ENCODE measurements at regions not wholly inside any gene's neighbourhood (a gene's known extent, or its start where the extent isn't known, plus 50 kb on each side); places are given as distances from the start of the nearest gene placed in this dataset.
"Not testable (repeated sequence)": the region's sequence is repeated elsewhere in the genome, so short reads cannot be mapped to it uniquely, and the experiment has no call there.

DNA sequence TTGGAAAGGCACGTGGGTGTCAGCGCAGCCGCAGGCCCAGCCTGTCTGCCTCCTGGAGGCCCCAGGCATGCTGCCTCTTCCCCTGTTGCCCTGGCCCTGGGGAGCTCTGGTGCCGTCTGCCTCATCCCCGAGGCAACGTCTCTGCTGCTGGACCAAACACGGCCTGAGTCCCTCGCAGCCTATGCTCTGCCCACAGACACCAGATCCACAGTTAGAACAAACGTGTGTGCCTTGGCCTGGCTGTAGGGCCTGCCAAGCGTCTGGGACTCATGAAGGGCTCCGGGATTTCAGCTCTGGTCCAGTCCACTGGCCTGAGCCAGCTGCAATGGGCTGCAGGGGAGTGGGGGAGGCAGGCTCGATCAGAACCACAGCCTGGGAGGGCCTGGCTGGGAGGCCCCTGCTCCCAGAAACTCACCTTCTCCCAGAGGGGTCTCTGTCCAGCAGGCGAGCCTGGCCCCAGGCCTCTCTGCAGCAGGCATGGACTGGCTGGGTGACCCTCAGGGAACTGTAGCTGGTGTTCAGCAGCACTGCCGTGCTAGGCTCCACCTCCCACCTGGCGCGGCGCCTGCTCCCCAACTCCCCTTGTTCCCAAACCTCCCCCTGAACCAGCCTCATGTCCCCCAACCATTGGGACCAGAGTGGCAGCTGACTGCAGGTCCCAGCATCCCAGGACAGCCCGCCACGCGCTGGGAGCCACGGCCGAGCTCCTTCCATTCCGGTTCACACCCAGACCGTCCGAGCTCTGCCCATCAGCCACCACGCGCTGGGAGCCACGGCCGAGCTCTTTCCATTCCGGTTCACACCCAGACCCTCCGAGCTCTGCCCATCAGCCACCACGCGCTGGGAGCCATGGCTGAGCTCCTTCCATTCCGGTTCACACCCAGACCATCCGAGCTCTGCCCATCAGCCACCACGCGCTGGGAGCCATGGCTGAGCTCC lies 197.0 kb downstream of the DLL1 start:
- no peak for DNase-seq

DNA sequence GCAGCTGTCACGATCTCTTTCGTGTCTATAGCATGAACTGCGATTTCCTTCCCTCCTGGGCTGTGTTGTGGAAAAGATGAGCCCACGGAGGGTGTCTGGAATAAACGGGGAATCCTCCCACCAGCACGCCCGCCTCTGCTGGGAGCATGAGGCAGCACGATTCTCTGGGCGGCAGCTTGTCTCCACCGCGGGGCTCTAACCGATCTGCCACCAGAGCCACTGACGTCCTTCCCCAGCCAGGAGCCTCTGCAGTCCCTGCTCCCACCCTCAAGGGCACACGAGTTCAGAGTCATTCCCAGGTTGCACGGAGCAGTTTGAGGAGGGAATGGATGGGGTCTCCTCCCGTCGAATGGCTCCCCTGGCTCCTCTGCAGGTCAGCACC lies 197.6 kb downstream of the DLL1 start:
- DNase-seq, result no peak

DNA sequence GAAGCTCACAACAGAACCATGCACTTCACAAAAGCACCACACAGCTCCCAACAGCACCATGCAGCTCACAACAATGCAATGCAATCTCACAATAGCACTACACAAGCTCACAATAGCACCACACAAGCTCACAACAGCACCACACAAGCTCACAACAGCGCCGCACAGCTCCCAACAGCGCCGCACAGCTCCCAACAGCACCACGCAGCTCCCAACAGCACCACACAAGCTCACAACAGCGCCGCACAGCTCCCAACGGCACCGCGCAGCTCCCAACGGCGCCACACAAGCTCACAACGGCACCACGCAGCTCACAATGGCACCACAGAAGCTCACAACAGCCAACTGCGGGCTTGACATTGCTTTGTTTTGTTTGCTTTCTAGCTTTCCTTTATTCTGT lies 198.1 kb downstream of the DLL1 start:
- DNase-seq, result no peak

DNA sequence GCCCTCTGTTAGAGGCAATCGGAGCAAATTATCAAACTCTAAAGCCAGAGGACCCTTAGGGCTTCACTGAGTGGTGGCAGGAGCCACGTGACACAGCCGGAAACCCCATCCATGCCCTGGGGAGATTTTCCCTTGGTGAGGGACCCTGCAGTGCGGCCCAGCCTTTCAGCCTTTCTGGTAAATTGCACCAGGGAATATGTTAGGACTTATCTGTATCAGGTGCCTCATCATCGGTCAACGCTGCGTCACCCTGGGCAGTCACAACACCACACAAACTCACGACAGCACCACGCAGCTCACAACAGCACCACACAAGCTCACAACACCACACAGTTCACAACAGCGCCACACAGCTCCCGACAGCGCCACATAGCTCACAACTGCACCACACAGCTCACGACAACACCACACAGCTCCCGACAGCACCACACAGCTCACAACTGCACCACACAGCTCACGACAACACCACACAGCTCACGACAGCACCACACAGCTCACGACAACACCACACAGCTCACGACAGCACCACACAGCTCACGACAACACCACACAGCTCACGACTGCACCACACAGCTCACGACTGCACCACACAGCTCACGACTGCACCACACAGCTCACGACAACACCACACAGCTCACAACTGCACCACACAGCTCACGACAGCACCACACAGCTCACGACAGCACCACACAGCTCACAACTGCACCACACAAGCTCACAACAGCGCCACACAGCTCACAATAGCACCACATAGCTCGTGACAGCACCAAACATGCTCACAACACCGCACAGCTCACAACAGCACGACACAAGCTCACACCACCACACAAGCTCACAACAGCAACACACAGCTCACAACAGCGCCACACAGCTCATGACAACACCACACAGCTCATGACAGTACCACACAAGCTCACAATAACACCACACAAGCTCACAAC lies 199.0 kb downstream of the DLL1 start:
- no peak for DNase-seq

DNA sequence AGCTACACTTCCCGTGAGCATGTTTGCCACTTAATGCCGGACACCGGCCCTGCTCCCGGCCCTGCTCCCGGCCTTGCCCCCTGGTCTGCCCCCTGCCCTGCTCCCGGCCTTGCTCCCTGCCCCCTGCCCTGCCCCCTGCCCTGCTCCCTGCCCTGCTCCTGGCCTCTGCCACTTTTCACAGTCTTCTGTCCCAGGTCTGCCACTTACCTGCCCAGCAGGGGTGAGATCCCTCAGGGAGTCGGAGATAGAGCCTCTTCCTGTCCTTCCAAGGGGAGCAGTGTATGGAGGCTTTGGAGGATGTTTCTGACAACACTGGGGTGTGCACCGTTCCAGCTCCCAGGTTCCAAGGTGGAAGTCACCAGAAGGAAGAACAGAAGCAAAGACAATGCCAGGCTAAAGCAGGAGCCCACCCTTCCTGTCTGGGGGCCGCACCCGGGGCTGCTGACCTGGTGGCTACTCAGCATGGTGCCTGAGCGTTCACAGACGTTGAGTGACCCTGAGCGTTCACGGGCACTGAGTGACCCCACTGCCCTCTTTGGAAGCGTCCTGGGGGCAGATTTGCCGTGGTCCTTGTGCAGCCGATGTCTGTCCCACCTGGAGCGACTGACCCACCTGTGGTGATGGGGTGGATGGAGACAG lies 199.8 kb downstream of the DLL1 start:
- DNase-seq, result no peak

DNA sequence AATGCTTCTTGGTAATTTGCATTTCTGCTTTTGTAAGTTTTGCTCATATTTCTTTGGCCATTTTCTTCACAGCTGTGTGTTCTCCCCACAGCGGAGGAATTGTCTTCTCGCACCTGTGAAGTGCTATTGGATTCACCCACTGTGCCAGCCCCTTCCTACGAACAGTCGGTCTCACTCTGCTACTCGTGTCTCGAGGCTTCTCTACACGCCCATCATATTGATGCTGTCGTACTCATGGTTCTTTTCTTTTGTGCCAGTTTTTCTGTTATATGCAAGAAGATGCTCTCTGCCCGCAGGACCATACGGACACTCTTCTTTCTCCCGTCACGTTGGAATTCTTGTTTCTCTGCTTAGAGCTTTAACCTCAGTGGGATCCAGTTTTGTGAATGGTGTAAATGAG lies 200.3 kb downstream of the DLL1 start:
- no peak for DNase-seq

DNA sequence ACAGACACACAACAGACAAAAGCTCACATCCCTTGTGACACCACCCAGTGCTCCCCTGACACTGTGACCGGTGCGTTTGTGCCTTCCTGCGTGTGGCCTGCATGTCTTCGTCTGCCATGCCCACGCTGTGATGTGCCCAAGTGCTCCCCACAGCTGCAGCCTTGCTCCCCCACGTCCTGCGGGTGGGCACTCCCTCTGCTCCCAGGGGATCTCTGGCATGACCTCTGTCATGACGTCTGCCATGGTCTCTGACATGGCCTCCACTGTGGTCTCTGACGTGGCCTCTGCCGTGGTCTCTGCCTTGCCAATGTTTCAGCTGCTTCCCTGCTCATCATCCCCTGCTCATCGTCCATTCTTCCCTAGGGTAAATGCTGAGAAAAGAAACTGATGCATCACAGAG lies 200.9 kb downstream of the DLL1 start:
- no peak for DNase-seq

DNA sequence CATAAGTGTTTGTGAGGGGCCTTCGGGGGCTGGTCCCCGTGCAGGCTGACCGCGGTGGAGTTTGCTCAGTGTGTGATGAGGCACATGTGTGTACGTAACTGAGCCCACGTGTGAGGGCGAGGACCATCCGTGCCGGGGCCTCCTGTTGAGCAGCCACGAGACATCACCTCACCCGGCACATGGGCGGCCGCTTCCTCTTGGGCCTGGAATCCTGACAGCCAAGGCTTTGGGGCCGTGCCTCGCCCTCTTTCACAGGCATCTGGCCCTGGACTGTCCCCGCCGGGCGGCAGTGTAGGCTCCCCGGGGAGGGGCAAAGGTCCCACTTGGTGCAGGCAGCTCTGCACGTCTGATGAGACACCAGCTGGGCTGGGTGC lies 202.3 kb downstream of the DLL1 start:
- no peak for DNase-seq

DNA sequence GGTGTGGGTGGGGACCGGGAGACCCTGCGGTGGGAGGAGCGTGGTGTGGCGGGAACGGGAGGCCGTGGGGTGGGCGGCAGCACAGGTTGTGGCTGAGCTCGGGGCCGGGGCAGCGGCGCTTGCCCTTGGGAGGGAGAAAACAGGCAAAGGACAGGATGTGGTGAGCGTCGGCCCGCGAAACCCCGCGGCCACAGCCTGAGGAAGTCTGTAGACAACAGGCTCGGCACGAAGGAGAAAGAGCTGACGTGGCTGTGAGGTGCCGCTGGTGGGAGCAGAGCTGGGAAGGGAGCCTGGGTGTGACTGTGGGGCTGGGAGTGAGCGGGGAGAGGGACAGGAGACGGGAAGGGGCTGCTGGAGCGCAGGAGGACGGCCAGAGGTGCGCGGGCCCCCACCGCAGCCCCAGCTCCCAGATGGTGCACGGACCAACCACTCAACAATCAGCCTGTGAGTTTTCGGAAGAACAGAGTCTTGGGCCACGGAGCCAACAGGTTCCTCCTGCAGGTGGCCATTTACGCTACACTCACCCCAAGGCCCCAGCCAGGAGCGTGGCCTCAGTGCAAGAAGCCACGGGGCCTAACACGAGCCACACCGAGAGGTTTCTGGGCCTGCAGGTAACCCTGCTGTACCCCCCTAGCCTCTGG lies 202.8 kb downstream of the DLL1 start:
- peak; percentile 32 to 41 for DNase-seq

DNA sequence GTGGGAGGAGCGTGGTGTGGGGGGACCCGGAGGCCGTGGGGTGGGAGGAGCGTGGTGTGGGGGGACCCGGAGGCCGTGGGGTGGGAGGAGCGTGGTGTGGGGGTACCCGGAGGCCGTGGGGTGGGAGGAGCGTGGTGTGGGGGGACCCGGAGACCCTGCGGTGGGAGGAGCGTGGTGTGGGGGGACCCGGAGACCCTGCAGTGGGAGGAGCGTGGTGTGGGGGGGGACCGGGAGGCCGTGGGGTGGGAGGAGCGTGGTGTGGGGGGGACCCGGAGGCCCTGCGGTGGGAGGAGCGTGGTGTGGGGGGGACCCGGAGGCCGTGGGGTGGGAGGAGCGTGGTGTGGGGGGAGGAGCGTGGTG lies 203.5 kb downstream of the DLL1 start:
- DNase-seq, result not testable (repeated sequence)

DNA sequence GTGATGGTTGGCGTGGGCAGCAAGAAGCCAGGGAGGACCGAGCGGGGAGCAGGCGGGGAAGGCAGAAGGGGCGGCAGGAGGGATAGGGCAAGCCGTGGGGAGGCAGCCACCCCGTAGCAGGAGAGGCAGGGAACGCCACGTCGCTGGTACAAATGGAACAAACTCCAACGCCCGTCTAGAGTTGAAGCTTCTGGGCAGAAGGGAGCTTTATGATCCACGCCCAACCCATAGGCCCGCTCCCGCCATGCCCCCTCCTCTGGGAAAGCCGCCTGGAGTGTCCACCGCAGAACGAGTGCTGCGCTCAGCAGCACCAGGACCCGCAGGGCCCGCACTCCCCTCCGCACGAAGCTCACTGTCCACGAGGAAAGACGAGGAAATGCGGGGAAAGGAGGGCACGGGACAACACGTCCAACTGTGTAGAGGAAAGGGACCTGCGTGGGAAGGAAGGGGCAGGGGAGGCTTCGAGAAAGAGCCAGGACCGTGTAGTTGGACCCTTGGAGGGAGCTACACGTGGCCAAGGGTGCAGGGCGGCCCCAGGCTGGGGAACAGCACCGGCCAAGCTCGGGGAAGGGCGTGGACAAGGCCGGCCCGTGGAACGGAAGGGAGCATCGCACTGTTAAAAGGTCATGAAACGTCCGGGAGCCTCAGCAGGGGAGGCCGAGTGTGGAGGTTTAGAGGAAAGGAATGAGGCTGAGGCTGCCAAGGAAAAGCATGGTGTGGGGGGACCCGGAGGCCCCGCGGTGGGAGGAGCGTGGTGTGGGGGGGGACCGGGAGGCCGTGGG lies 204.0 kb downstream of the DLL1 start:
- DNase-seq, result no peak

DNA sequence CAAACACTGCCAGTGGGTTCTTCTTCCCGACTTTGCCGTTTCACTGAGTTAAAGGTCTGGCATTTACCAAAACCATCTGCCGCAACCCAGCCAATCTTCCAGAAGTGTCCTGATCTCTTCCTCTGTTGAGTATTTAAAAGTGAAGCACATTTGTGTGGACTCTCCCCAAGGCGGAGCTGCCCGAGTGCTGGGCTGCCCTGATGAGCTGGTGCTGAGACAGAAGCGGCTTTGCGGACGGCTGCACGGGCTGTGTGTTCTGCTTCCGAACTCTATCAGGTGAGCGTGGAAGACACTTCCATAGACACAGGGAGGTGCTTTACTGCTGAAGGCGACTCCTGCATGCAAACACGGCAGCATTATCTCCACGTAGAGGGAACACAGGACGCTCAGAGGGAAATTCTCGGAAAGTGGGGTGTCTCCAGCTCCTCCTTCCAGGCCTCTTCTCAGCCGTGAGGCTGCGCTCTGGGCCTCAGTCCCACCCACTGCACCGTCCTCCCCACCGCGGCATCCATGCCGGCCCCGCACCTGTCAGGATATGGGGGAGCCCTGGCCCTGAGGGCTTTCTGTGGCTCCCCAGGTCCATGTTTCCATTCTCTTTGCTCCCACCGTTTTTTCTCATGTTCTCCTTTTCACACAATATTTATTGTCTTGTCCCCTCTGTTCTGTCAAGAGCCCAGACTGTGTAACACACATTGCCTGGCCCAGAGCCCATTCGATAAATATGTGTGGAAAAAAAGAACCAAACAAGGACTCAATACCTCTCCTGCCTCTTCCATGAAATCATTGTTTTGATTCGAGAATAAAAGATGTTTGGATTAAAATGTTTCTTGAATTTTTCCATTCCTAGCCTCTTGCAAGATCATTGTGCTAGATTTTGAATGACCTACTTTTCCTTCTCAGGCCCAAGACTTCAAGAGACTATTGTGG lies 205.1 kb downstream of the DLL1 start:
- DNase-seq, result no peak

DNA sequence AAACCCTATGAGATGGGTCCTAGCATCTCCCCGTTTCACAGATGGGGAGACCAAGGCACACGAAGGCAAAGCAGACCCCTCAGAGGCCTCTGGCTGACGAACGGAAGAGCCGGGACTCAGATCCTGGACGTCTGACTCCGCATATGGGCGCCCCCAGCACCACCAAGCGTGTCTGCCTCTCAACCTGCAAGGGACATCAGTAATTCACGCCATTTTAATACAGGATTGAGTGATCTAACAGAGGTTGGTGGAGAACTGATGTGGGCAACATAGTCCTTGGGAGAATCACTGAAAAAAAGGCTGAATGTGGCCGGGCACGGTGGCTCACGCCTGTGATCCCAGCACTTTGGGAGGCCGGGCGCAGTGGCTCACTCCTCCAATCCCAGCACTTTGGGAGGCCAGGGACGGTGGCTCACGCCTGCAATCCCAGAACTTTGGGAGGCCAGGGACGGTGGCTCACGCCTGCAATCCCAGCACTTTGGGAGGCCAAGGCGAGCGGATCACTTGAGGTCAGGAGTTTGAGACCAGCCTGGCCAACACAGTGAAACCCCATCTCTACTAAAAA lies 206.6 kb downstream of the DLL1 start:
- DNase-seq, result no peak

DNA sequence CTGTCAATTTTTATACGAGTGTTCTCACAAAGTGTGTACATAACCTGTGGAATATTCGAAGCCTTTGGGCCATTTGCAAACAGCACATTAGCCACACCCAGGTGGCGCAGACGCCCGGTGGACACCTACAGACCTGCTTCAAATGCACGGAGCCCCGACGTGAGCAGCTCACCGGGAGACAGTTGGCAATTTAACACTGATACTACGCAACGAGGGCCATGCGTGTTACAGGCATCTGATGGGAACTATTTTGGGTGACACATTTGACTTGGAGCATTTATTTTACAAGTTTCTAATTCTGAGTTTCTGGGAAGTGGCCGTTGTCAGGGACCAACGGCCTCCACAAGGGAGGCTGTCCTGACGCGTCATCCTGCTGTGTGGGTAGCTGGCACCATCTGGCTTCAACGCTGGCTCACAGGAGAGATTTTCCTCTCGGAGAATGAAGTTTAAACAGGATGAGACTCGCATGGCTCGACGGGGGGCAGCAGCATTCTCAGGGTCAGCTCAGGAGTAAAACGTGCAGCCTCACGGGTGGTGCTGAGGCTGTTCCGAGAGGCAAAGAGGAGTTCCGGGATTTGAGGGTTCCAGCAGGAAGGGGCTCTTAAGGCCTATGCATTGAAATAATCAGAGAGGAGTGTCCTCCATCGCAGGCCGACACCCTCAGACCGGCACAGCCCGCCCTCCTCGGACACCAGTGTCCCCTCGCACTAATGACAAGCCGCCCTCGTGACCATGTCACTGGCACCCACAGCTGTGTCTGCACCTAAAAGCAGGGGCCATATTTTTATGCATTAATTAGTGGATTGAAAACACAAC lies 207.4 kb downstream of the DLL1 start:
- DNase-seq, result no peak

DNA sequence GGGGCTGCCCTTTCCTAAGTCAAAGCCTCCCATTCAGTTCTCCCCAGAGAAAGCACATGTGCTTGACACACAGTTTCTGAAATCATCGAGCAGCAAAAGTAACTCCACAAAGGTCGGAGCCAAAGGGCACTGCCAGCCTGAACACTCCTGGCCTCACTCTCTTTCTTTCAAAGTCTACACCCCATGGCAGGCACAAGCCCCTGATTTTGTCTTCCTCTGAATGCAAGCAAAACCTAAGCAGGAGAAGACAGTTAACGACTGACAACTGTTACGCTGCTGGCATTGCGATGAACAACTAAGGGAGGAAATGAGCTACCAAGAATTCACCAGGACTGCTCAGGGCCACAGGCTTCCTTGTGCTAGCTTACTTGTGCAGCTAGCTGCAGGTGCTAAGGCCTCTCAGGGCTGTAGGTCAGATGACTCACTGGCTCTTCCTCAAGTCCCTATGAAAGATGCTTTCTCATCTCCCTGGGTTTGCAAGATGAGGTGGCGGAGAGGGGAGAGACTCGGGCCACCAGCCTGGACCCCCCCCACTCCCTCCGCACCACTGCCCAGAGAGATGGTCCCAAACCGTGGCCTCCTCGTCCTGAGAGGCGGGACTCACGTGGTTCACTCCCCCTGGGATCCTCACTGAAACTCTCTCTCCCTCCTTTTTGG lies 208.2 kb downstream of the DLL1 start:
- DNase-seq, result no peak

DNA sequence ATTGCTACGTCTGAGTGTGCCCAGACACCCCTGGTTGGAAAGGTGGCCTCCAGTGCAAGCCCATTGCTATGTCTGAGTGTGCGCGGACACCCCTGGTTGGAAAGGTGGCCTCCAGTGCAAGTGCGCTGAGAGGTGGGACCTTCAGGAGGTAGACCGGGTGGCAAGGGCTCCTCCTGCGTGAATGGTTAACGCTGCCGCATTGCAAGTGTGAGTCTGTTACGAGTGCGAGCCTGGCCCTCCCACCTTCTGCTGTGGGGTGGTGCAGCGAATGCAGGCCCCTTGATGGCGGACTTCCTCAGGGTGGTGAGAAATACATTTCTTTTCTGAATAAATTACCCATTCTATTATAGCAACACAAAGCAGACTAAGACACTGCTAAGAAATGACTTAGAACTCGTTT lies 208.8 kb downstream of the DLL1 start:
- DNase-seq, result no peak

DNA sequence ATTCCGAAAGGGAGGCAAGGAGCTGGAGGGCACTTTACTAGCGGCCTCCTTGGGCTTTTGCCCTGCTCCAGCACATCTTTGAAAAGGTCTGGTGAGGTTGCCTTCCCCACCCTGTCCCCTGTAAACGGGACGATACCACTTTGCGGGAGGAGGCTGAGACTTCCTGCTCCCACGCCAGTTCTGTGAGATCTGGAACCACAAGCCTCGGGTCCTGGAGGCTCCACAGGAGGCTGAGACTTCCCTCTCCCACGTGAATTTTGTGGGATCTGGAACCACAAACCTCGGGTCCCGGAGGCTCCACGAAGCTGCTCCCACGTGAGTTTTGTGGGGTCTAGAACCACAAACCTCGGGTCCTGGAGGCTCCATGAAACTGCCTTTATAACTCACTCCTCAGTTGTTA lies 209.3 kb downstream of the DLL1 start:
- DNase-seq, result no peak

DNA sequence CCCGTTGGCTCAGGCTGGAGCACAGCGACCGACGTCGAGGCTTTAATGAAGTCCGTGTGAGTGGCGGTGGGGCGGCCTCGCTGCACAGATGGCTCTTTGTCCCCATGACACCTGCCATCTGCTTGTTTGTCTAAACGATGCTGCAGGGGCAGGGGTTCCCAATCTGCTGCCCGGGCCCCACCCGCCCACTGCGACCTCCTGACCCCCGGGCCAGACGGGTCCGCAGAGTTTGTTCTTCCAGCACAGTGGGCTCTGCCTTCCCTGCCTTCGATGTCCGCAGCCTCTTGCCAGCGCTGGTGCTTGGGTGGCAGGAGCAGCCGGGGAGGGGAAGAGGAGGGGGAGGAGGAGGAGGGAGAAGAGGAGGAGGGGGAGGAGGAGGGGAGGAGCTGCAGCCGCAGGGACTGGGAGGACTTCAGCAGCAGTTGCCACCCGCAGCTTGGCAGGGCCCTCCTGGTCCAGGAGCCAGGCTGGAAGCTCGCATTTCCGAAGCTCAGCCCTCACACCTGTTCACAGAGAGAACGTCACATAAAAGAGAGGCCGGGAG lies 210.0 kb downstream of the DLL1 start:
- DNase-seq, result no peak

All from AML-193 (cell line).